Tibial nerve (tissue), 4 donors: ENCODE measurements at regions not wholly inside any gene's neighbourhood (a gene's known extent, or its start where the extent isn't known, plus 50 kb on each side); places are given as distances from the start of the nearest gene placed in this dataset.
A peak's percentile ranks its signal among the peaks of the same experiment; 100 is the strongest.

ENCODE experiments used
- DNase-seq, 2 donors: peaks; one replicate each; pipeline ENCODE4 v3.0.0-alpha.2; 2019; ENCODE audit warnings: low spot score in 2 of 2
- H3K27ac ChIP-seq, 4 donors: fragments of 200-600 bp; sonication (generic) in 3 of 4; one replicate each; pipeline ENCODE4 v1.5.1; 2017 to 2019; ENCODE audit warnings: mild to moderate bottlenecking in 1 of 4
- H3K27me3 ChIP-seq, 2 donors: fragments of 200-600 bp; sonication (generic) in 1 of 2; one replicate each; pipeline versions ENCODE4 v1.5.1 to v1.6.0; 2017 to 2019
- H3K36me3 ChIP-seq, 3 donors: fragments of 200-600 bp; sonication (generic); one replicate each; pipeline ENCODE4 v1.5.1; 2018 to 2019
- H3K4me1 ChIP-seq, 4 donors: fragments of 200-600 bp; sonication (generic) in 3 of 4; one replicate each; pipeline ENCODE4 v1.5.1; 2017 to 2019
- H3K4me3 ChIP-seq, 4 donors: fragments of 200-600 bp; sonication (generic) in 3 of 4; one replicate each; pipeline ENCODE4 v1.5.1; 2017 to 2019; ENCODE audit warnings: mild to moderate bottlenecking in 1 of 4, moderate library complexity in 1 of 4
- H3K9me3 ChIP-seq, 4 donors: fragments of 200-600 bp; sonication (generic) in 3 of 4; one replicate each; pipeline ENCODE4 v1.5.1; 2017 to 2019
- CTCF ChIP-seq, 5 experiments: fragments of 200-600 bp in 3 of 5; fragments of 450-650 bp in 2 of 5; sonication (generic) in 3 of 5; IDR thresholded peaks; one replicate each; pipeline ENCODE4 v1.5.1; 2016 to 2019; ENCODE audit warnings: antibody characterized with exemption in 5 of 5, mild to moderate bottlenecking in 3 of 5, moderate library complexity in 2 of 5
- EP300 ChIP-seq, 2 donors: sonication (generic); formaldehyde crosslinking; IDR thresholded peaks; one replicate each; pipeline ENCODE4 v1.6.1; 2017; ENCODE audit warnings: antibody characterized with exemption in 2 of 2, mild to moderate bottlenecking in 1 of 2
- POLR2A ChIP-seq, 2 donors: fragments of 450-650 bp; IDR thresholded peaks; one replicate each; pipeline ENCODE4 v1.6.1; 2017; ENCODE audit warnings: antibody characterized with exemption in 2 of 2, mild to moderate bottlenecking in 2 of 2, moderate library complexity in 2 of 2
- WGBS, 2 donors: methylation state at CpG; one replicate each; pipeline ENCODE4 v1.1.5; 2018; 5-methylcytosine and 5-hydroxymethylcytosine counted together

- Histone ChIP-seq H3K36me3 (no peaks in the 10 kb centered on the region), H3K4me1 (no peaks in the 10 kb centered on the region), H3K9me3 (no peaks in the 10 kb centered on the region), H3K27me3 (no peaks in the 10 kb centered on the region), H3K27ac (no peak overlapping the region), H3K4me3 (no peak overlapping the region)
- no peak for TF ChIP-seq CTCF (IDR thresholded peaks at IDR 0.05)
- TF ChIP-seq POLR2A (IDR thresholded peaks at IDR 0.05), result no peak
- no peak for TF ChIP-seq EP300 (IDR thresholded peaks at IDR 0.05)
- WGBS, 2 donors, result 82 to 91% methylated on average over 2 of the region's 2 CpGs
- DNase-seq, result peak in 1 of 2 donors; percentile 36
Measured at GRCh38 chr18:45349467-45349866, 265.8 kb upstream of the SLC14A2 start.

GRCh38 chr18:45350404-45351156 lies 264.7 kb upstream of the SLC14A2 start:
- WGBS, 2 donors, result 84 to 86% methylated on average over 11 of the region's 11 CpGs
- no peaks in the 10 kb centered on the region for H3K4me1 ChIP-seq
- no peaks in the 10 kb centered on the region for H3K27me3 ChIP-seq
- no peak for DNase-seq
- no peaks in the 10 kb centered on the region for H3K9me3 ChIP-seq
- TF ChIP-seq POLR2A (IDR thresholded peaks at IDR 0.05) (no peak), EP300 (IDR thresholded peaks at IDR 0.05) (no peak), CTCF (IDR thresholded peaks at IDR 0.05) (no peak)
- no peak overlapping the region for H3K4me3 ChIP-seq
- H3K36me3 ChIP-seq, result no peaks in the 10 kb centered on the region
- H3K27ac ChIP-seq, result no peak overlapping the region

GRCh38 chr18:45352874-45353273 lies 262.4 kb upstream of the SLC14A2 start:
- no peak overlapping the region for H3K4me3 ChIP-seq
- H3K36me3 ChIP-seq, result no peaks in the 10 kb centered on the region
- DNase-seq, result no peak
- H3K9me3 ChIP-seq, result no peaks in the 10 kb centered on the region
- TF ChIP-seq CTCF (IDR thresholded peaks at IDR 0.05) (no peak), POLR2A (IDR thresholded peaks at IDR 0.05) (no peak)
- H3K27me3 ChIP-seq, result no peaks in the 10 kb centered on the region
- H3K4me1 ChIP-seq, result no peaks in the 10 kb centered on the region
- WGBS, 2 donors, result 86 to 91% methylated on average over 5 of the region's 5 CpGs
- no peak overlapping the region for H3K27ac ChIP-seq

GRCh38 chr18:45353530-45353929 lies 261.7 kb upstream of the SLC14A2 start:
- Histone ChIP-seq H3K27me3 (no peaks in the 10 kb centered on the region), H3K4me3 (no peak overlapping the region), H3K36me3 (no peaks in the 10 kb centered on the region), H3K9me3 (no peaks in the 10 kb centered on the region), H3K27ac (no peak overlapping the region), H3K4me1 (no peaks in the 10 kb centered on the region)
- WGBS, 2 donors, result 43 to 61% methylated on average over 2 of the region's 2 CpGs
- no peak for TF ChIP-seq EP300 (IDR thresholded peaks at IDR 0.05)
- DNase-seq, result no peak

GRCh38 chr18:45355944-45356520 lies 259.2 kb upstream of the SLC14A2 start:
- no peak overlapping the region for H3K4me3 ChIP-seq
- peaks cover 0 to 3% (median 0%) of the 10 kb centered on the region in 4 donors for H3K4me1 ChIP-seq
- no peaks in the 10 kb centered on the region for H3K27me3 ChIP-seq
- WGBS, 2 donors, result 89 to 94% methylated on average over 2 of the region's 2 CpGs
- no peaks in the 10 kb centered on the region for H3K36me3 ChIP-seq
- H3K27ac ChIP-seq, result no peak overlapping the region
- no peak for DNase-seq
- TF ChIP-seq POLR2A (IDR thresholded peaks at IDR 0.05) (no peak), CTCF (IDR thresholded peaks at IDR 0.05) (no peak), EP300 (IDR thresholded peaks at IDR 0.05) (no peak)
- no peaks in the 10 kb centered on the region for H3K9me3 ChIP-seq
